NB4 (cell line): ENCODE measurements at regions not wholly inside any gene's neighbourhood (a gene's known extent, or its start where the extent isn't known, plus 50 kb on each side); places are given as distances from the start of the nearest gene placed in this dataset.

Source experiments
- CTCF ChIP-seq: IDR thresholded peaks from one replicate; pipeline ENCODE4 v1.5.1; 2012; ENCODE audit warnings: low read depth, low read length
- POLR2A ChIP-seq: IDR thresholded peaks from 2 replicates; pipeline ENCODE4 v1.6.1; 2011; ENCODE audit warnings: mild to moderate bottlenecking; ENCODE audit not compliant: insufficient read length; ENCODE audit errors: extremely low read depth

- TF ChIP-seq CTCF (no peak), POLR2A (no peak)
These were observed 131.3 kb upstream of the NKX1-1 start for GRCh38 chr4:1537410-1538095.
